Fibroblast of gingiva (primary cell): ENCODE measurements at regions not wholly inside any gene's neighbourhood (a gene's known extent, or its start where the extent isn't known, plus 50 kb on each side); places are given as distances from the start of the nearest gene placed in this dataset.
"Not testable (repeated sequence)": the region's sequence is repeated elsewhere in the genome, so short reads cannot be mapped to it uniquely, and the experiment has no call there.

Source experiments
- DNase-seq: peaks from one replicate; pipeline ENCODE4 v3.0.0-alpha.2; 2011; ENCODE audit warnings: low read depth

DNA sequence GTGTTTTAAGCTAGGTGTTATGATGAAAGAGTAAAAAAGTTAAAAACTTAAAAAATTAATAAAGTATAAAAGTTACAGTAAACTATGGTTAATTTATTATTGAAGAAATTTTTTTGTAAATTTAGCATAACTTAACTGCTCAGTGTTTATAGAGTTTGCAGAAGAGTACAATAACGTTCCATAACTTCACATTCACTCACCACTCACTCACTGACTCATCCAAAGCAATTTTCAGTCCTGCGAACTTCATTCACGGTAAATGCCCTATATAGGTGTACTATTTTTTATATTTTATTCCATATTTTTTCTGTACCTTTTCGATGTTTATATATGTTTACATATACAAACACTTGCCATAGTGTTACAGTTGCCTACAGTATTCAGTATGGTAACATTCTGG lies 694.8 kb upstream of the SLC39A10 start:
- no peak for DNase-seq

DNA sequence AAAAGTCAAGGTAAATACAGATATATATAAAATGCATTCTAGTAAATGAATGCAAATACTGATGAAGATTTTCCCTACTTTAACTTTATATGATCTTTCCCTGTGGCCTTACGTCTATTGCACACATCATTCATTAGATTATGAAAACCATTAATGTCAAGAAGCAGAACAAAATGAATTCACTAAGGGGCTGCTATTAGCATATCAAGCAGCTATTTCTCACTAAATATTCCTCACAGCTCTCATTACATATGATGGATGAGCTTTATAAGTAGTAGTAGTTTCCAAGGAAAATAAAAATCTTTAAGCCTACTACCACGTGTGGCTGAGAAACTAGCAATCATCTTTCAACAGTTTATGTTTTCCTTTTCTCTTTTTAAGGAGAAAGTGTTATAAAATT lies 702.8 kb upstream of the SLC39A10 start:
- no peak for DNase-seq

GRCh38 chr2:194946826-194947225 lies 710.2 kb upstream of the SLC39A10 start:
- DNase-seq: peak; percentile 12

GRCh38 chr2:194938066-194938465 lies 719.0 kb upstream of the SLC39A10 start:
- DNase-seq: no peak

DNA sequence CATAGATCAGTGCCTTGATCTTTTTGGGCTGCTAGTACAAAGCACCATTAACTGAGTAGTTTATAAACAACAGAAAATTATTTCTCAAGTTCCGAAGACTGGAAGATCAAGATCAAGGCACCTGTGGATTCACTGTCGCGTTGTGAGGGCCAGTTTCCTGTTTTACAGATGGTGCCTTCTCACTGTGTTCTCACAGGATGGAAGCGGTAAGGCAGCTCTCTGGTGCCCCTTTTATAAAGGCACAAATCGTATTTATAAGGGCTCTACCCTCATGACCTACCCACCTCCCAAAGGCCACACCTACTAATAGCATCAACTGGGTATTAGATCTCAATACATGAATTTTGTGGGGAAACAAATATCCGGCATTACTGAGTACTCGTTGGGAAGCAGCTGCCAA lies 729.5 kb upstream of the SLC39A10 start:
- no peak for DNase-seq

- no peak for DNase-seq
Observed at GRCh38 chr2:194926873-194927272, 730.2 kb upstream of the SLC39A10 start.

DNA sequence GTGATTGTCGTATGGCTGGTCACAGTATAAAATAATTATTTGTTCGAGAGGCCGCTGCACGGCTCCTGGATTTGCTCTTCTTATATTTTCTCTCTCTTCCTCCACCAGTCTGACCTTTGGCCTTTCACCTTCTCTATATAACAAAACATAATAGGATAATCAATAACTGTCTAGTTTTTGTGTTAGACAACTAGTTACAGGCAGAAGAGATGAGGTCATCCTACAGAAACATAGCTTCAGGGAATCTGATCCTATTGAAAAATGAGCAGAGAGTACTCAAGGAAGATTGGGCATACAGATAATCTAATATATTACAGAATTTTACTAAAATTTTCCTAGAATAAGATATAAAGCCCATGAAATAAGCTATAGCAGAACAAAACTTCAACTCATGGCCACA lies 731.3 kb upstream of the SLC39A10 start:
- DNase-seq: no peak

GRCh38 chr2:194917519-194917918 lies 739.5 kb upstream of the SLC39A10 start:
- DNase-seq: no peak

DNA sequence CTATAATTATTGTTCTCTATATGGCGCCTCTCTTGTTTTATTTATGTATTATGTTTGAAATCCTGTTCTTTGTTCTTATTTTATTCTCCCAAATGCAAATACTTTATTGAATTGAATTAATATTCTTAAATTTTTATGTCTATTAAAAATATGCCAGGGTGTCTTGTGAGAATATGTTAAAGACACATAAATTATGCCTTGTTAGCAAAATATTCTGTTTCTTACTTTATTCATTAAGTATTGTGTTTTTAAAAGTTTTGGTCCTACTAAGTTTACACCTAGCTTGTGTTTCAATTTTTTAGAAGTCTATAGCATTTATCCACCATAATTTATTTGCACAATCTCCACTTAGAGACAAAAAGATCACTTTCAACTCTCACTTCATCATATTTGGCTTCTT lies 741.5 kb upstream of the SLC39A10 start:
- no peak for DNase-seq

DNA sequence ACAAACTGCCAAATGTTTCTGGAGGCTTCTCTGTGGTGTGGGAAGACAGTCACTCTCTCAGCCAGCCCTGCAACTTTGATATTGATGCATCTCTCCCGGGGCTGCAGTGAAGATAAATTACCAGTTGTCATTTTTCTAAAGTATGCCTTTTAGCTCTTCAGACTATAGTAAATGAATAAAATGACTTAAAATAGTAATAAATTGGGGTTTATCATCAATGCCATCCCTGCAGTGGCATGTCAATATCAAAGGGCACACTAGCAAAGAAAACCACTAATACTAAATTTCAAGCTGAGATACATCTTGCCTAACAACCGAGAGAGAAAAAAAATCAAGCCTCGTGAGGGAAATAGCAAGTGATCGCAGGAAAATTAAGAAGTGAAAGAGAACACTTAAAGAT lies 749.5 kb upstream of the SLC39A10 start:
- DNase-seq: no peak

DNA sequence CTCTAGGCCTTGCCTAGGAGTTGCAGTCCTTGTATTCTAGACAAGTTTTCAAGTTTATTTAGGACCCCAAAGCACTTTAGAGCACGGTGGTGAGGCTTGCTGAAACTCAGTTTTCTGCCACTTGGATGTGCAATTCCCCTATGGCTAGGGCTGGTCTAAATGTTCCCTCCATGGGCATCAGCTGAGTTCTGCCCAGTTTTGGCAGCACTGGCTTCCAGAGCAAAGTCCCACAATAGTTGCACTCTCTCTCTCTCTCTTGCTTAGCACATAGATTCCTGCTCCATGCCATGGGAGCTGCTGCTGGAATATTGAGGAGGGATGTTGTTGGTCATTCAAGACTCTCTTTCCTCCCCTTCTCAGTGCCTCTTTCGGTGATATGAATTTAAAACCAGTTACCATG lies 760.2 kb upstream of the SLC39A10 start:
- no peak for DNase-seq

- no peak for DNase-seq
Observed at GRCh38 chr2:194883711-194884110, 773.3 kb upstream of the SLC39A10 start.

GRCh38 chr2:194870974-194871535 lies 786.0 kb upstream of the SLC39A10 start:
- DNase-seq: no peak

- no peak for DNase-seq
Observed at GRCh38 chr2:194867328-194867727, 789.7 kb upstream of the SLC39A10 start.

DNA sequence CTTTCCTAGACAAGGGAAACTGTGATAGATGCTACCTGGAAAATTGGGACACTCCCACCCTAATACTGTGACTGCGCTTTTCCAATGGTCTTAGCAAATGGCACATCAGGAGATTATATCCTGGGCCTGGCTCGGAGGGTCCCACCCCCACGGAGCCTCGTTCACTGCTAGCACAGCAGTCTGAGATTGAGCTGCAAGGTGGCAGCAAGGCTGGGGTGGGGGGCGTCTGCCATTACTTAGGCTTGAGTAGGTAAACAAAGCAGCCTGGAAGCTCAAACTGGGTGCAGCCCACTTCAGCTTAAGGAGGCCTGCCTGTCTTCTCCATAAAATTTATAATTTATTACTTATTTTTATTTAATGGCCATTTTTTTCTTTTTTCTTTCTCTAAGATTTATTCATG lies 802.1 kb upstream of the SLC39A10 start:
- DNase-seq: no peak

- DNase-seq: no peak
Observed at GRCh38 chr2:194842871-194843270, 814.2 kb upstream of the SLC39A10 start.

GRCh38 chr2:194834371-194834770 lies 822.7 kb upstream of the SLC39A10 start:
- not testable (repeated sequence) for DNase-seq

- no peak for DNase-seq
Observed at GRCh38 chr2:194826241-194826640, 830.8 kb upstream of the SLC39A10 start.

DNA sequence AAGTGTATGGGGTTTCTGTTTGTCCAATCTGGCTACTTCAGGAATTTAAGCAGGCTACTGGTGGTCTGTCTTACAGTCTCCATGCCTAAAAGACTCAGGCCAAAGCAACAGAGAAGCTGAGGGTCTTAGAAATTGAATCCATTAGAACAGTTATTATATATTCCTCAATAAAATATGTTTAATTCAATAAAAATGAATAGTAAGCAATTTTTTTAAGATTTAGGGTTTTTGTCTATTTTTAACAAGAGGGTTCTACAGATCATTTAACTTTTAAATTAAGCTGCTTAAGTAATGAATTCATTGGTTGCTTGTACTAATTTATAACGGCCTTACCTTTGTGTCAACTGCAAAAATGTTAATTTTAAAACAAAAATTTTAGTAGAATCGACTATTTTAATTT lies 832.6 kb upstream of the SLC39A10 start:
- no peak for DNase-seq

- DNase-seq: no peak
Observed at GRCh38 chr2:194822657-194823056, 834.4 kb upstream of the SLC39A10 start.

GRCh38 chr2:194822097-194822496 lies 834.9 kb upstream of the SLC39A10 start:
- DNase-seq: no peak

GRCh38 chr2:194819367-194819766 lies 837.7 kb upstream of the SLC39A10 start:
- no peak for DNase-seq

GRCh38 chr2:194815475-194815874 lies 841.6 kb upstream of the SLC39A10 start:
- DNase-seq: no peak

- DNase-seq: no peak
Observed at GRCh38 chr2:194802589-194802988, 854.4 kb upstream of the SLC39A10 start.

- DNase-seq: not testable (repeated sequence)
Observed at GRCh38 chr2:194787071-194787470, 870.0 kb upstream of the SLC39A10 start.
